ENCODE measurements at regions not wholly inside any gene's neighbourhood (a gene's known extent, or its start where the extent isn't known, plus 50 kb on each side); places are given as distances from the start of the nearest gene placed in this dataset.

GRCh38 chr5:39491210-39491609 lies 66.4 kb upstream of the DAB2 start:
- TF ChIP-seq CTCF (IDR thresholded peaks at IDR 0.05; ENCODE audit: low read length) (no peak), EZH2 (IDR thresholded peaks at IDR 0.05; ENCODE audit: borderline replicate concordance, low read length) (no peak)
